ENCODE measurements at regions not wholly inside any gene's neighbourhood (a gene's known extent, or its start where the extent isn't known, plus 50 kb on each side); places are given as distances from the start of the nearest gene placed in this dataset.
"Not testable (repeated sequence)": the region's sequence is repeated elsewhere in the genome, so short reads cannot be mapped to it uniquely, and the experiment has no call there.

- Mint-ChIP-seq H3K9me3 (peaks cover 0 to 5% (median 0%) of the 10 kb centered on the region in 6 donors), H3K4me1 (no peaks in the 10 kb centered on the region), H3K27me3 (ENCODE audit: low read depth in 3 of 3) (peaks cover 0 to 4% (median 1%) of the 10 kb centered on the region in 3 donors), H3K27ac (no peak overlapping the region), H3K4me3 (no peak overlapping the region), H3K36me3 (no peaks in the 10 kb centered on the region)
- DNase-seq = no peak
Measured at GRCh38 chr13:91240341-91240740, 107.1 kb upstream of the MIR17HG start.

- Mint-ChIP-seq H3K27me3 (ENCODE audit: low read depth in 3 of 3) (peaks cover 0 to 6% (median 1%) of the 10 kb centered on the region in 3 donors), H3K27ac (no peak overlapping the region), H3K36me3 (no peaks in the 10 kb centered on the region), H3K9me3 (peaks cover 0 to 5% (median 0%) of the 10 kb centered on the region in 6 donors), H3K4me3 (no peak overlapping the region), H3K4me1 (no peaks in the 10 kb centered on the region)
- no peak for DNase-seq
Measured at GRCh38 chr13:91241221-91241933, 106.1 kb upstream of the MIR17HG start.

GRCh38 chr13:91242652-91243051 lies 104.8 kb upstream of the MIR17HG start:
- no peaks in the 10 kb centered on the region for H3K36me3 Mint-ChIP-seq
- H3K27ac Mint-ChIP-seq = no peak overlapping the region
- peaks cover 0 to 6% (median 1%) of the 10 kb centered on the region in 3 donors for H3K27me3 Mint-ChIP-seq (ENCODE audit: low read depth in 3 of 3)
- no peaks in the 10 kb centered on the region for H3K4me1 Mint-ChIP-seq
- no peak for DNase-seq
- peaks cover 0 to 5% (median 0%) of the 10 kb centered on the region in 6 donors for H3K9me3 Mint-ChIP-seq
- no peak overlapping the region for H3K4me3 Mint-ChIP-seq

- Mint-ChIP-seq H3K27me3 (ENCODE audit: low read depth in 3 of 3) (peaks cover 0 to 5% (median 2%) of the 10 kb centered on the region in 3 donors), H3K36me3 (no peaks in the 10 kb centered on the region), H3K9me3 (peaks cover 0 to 2% (median 0%) of the 10 kb centered on the region in 6 donors), H3K27ac (no peak overlapping the region), H3K4me1 (no peaks in the 10 kb centered on the region), H3K4me3 (no peak overlapping the region)
- DNase-seq = no peak
Measured at GRCh38 chr13:91245288-91245687, 102.2 kb upstream of the MIR17HG start.

- Mint-ChIP-seq H3K27ac (no peak overlapping the region), H3K27me3 (ENCODE audit: low read depth in 3 of 3) (peaks cover 0 to 2% (median 2%) of the 10 kb centered on the region in 3 donors), H3K4me3 (no peak overlapping the region), H3K9me3 (peaks cover 0 to under 1% (median 0%) of the 10 kb centered on the region in 6 donors), H3K36me3 (no peaks in the 10 kb centered on the region), H3K4me1 (no peaks in the 10 kb centered on the region)
- DNase-seq = no peak
Measured at GRCh38 chr13:91247768-91248167, 99.7 kb upstream of the MIR17HG start.

DNA sequence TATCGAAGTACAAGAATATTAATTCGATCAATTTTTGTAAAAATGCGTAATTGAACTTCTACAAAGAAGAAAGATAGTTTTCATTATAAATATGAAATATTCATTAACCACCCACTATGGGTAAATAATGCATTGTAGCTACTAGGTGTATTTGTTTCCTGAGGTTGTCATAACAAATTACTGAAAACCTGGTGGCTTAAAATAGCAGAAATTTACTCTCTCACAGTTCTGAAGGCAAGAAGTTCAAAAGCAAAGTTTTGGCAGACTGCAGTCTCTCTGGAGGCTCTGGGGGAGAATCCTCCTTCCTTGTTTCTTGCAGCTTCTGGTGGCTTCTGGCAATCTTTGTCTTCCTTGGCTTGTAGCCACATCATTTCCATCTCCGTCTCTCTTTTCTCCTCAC lies 99.2 kb upstream of the MIR17HG start:
- Mint-ChIP-seq H3K27me3 (ENCODE audit: low read depth in 3 of 3) (peaks cover 0 to 2% (median 2%) of the 10 kb centered on the region in 3 donors), H3K4me3 (no peak overlapping the region), H3K36me3 (no peaks in the 10 kb centered on the region), H3K4me1 (no peaks in the 10 kb centered on the region), H3K9me3 (no peaks in the 10 kb centered on the region), H3K27ac (no peak overlapping the region)
- DNase-seq = no peak

DNA sequence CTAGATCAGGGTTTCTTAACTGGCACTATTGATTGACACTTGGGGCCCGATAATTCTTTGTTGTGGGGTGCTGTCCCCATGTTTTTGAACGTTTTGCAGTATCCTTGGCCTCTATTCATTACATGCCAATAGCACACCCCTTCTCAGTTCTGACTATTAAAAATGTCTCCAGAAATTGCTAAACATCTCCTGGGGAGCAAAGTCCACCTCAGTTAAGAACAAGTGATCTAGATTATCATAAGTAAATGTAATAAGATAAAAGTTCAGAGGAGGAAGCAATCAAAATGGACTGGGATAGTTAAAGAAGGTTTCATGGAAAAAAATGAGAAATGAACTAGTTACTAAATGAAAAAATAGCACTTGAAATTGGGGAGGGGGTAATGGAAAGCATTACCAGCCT lies 98.1 kb upstream of the MIR17HG start:
- Mint-ChIP-seq H3K4me1 (no peaks in the 10 kb centered on the region), H3K9me3 (no peaks in the 10 kb centered on the region), H3K4me3 (no peak overlapping the region), H3K27ac (no peak overlapping the region), H3K36me3 (no peaks in the 10 kb centered on the region), H3K27me3 (ENCODE audit: low read depth in 3 of 3) (peaks cover 0 to 4% (median 2%) of the 10 kb centered on the region in 3 donors)
- no peak for DNase-seq

DNA sequence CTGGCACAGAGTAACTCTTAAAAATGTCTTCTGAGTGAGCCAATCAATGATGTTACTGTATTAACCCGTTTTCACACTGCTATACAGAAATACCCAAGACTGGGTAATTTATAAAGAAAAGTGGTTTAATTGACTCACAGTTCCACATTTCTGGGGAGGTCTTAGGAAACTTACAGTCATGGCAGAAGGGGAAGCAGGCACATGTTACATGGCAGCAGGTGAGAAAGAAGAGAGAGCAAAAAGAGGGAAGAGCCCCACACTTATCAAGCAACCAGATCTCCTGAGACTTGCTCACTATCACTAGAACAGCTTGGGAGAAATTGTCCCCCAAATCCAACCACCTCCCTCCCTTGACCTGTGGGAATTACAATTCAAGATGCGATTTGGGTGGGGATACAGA lies 97.6 kb upstream of the MIR17HG start:
- no peak for DNase-seq
- H3K27me3 Mint-ChIP-seq (ENCODE audit: low read depth in 3 of 3) = peaks cover 0 to 4% (median 2%) of the 10 kb centered on the region in 3 donors
- H3K4me1 Mint-ChIP-seq = no peaks in the 10 kb centered on the region
- no peaks in the 10 kb centered on the region for H3K9me3 Mint-ChIP-seq
- no peak overlapping the region for H3K4me3 Mint-ChIP-seq
- H3K27ac Mint-ChIP-seq = no peak overlapping the region
- H3K36me3 Mint-ChIP-seq = no peaks in the 10 kb centered on the region

GRCh38 chr13:91251573-91251972 lies 95.9 kb upstream of the MIR17HG start:
- H3K27me3 Mint-ChIP-seq (ENCODE audit: low read depth in 3 of 3); H3K4me3 Mint-ChIP-seq; H3K9me3 Mint-ChIP-seq; H3K4me1 Mint-ChIP-seq; H3K27ac Mint-ChIP-seq; DNase-seq; H3K36me3 Mint-ChIP-seq: not testable (repeated sequence)

DNA sequence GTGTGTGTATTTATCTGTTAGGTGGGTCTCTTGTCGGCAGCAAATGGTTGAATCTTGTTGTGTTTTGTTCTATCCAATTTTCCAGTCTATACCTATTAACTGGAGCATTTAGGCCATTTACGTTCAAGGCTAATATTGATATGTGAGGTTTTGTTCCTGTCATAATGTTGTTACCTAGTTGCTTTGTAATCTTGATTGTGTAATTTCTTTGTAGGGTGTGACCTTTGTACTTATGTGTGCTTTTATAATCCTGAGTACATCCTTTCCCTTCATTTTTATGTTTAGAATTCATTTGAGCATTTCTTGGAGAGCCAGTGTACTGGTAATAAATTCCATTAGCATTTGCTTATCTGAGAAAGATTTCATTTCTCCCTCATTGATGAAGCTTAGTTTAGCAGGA lies 83.0 kb upstream of the MIR17HG start:
- Mint-ChIP-seq H3K4me3 (no peak overlapping the region), H3K27me3 (ENCODE audit: low read depth in 3 of 3) (peaks cover 0 to 2% (median 2%) of the 10 kb centered on the region in 3 donors), H3K36me3 (no peaks in the 10 kb centered on the region), H3K4me1 (no peaks in the 10 kb centered on the region), H3K9me3 (peaks cover 0 to 21% (median 2%) of the 10 kb centered on the region in 6 donors), H3K27ac (no peak overlapping the region)
- no peak for DNase-seq

- peaks cover 0 to 2% (median 0%) of the 10 kb centered on the region in 3 donors for H3K27me3 Mint-ChIP-seq (ENCODE audit: low read depth in 3 of 3)
- no peak for DNase-seq
- H3K4me3 Mint-ChIP-seq = no peak overlapping the region
- no peak overlapping the region for H3K27ac Mint-ChIP-seq
- H3K36me3 Mint-ChIP-seq = no peaks in the 10 kb centered on the region
- H3K9me3 Mint-ChIP-seq = peaks cover 0 to 8% (median under 1%) of the 10 kb centered on the region in 6 donors
- no peaks in the 10 kb centered on the region for H3K4me1 Mint-ChIP-seq
Measured at GRCh38 chr13:91269237-91269636, 78.2 kb upstream of the MIR17HG start.

DNA sequence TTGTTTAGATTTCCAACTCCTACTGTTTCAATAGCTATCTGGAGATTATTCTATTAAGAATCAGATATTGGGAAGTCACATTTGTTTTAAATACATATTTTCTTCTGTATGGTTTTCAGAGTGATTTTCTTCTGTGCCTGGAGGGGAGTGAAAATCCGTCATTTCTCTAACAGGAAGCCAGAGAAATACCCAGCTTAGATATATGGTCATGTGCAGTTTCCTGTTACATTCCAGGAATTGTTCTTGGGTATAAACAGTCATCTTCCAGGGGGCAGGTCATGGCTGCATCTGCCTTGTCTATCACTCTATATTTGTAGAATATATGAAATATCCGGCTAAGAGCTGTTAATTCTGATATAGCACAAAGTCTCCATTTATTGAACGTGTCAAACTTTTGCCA lies 77.5 kb upstream of the MIR17HG start:
- Mint-ChIP-seq H3K4me1 (no peaks in the 10 kb centered on the region), H3K27me3 (ENCODE audit: low read depth in 3 of 3) (peaks cover 0 to 2% (median 0%) of the 10 kb centered on the region in 3 donors), H3K4me3 (no peak overlapping the region), H3K36me3 (no peaks in the 10 kb centered on the region), H3K9me3 (peaks cover 0 to 7% (median under 1%) of the 10 kb centered on the region in 6 donors), H3K27ac (no peak overlapping the region)
- DNase-seq = no peak

GRCh38 chr13:91272235-91272777 lies 75.2 kb upstream of the MIR17HG start:
- no peak for DNase-seq
- H3K9me3 Mint-ChIP-seq = peaks cover 0 to 3% (median under 1%) of the 10 kb centered on the region in 6 donors
- H3K27me3 Mint-ChIP-seq (ENCODE audit: low read depth in 3 of 3) = no peaks in the 10 kb centered on the region
- H3K36me3 Mint-ChIP-seq = no peaks in the 10 kb centered on the region
- H3K4me3 Mint-ChIP-seq = no peak overlapping the region
- no peaks in the 10 kb centered on the region for H3K4me1 Mint-ChIP-seq
- H3K27ac Mint-ChIP-seq = no peak overlapping the region

DNA sequence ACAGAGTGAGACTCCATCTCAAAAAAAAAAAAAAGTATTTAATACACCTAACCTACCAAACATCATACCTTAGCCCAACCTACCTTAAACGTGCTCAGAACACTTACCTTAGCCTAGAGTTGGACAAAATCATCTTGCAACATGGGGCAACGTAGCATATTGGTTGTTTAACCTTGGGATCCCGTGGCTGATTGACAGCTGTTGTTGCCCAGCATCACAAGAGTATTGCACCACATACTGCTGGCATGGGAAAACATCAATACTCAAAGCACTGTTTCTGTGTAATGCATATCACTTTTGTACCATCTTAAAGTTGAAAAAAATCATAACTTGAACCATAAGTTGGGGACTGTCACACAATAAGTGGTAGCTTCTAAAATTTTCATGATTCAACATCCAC lies 73.8 kb upstream of the MIR17HG start:
- H3K27ac Mint-ChIP-seq = no peak overlapping the region
- no peaks in the 10 kb centered on the region for H3K4me1 Mint-ChIP-seq
- no peak for DNase-seq
- H3K36me3 Mint-ChIP-seq = no peaks in the 10 kb centered on the region
- H3K4me3 Mint-ChIP-seq = no peak overlapping the region
- H3K27me3 Mint-ChIP-seq (ENCODE audit: low read depth in 3 of 3) = no peaks in the 10 kb centered on the region
- peaks cover 0 to 3% (median under 1%) of the 10 kb centered on the region in 6 donors for H3K9me3 Mint-ChIP-seq

Data from immature natural killer cell (primary cell).